ENCODE measurements at regions not wholly inside any gene's neighbourhood (a gene's known extent, or its start where the extent isn't known, plus 50 kb on each side); places are given as distances from the start of the nearest gene placed in this dataset.
A peak's percentile ranks its signal among the peaks of the same experiment; 100 is the strongest.

DNA sequence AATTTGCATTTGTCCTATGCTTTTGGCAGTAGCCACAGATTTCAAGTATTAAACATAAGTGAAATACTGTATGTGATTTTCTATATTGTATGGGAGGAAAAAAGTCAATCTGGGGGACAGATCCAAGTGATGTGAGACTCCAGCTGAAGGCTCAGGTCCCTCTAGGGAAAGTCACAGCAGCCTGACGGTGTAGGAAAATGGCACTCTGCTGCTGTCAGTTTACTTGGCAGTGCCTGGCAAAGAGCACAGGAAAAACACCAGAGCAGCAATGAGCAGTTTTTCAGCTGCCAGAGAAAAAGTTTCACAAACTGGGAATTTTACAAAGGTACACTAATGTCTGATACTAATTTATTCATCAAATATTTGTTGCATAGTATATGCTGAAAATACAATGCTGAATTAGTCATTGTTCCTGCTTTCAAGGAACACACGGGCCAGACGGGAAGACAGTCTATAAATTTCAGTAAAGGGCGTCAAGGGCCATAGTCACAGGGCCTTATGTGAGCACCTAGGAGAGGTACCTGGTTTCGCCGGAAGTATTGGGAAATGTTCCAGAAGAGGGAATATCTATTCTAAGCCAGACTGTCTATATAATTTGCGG is 66.2 kb upstream of the SLC38A2 start:
- no peak for TF ChIP-seq CTCF (IDR thresholded peaks at IDR 0.05)
- peak overlapping the region; percentile 13 to 17 for H3K27ac ChIP-seq
- no peak for DNase-seq (ENCODE audit: low spot score)
- H3K4me3 ChIP-seq: no peak overlapping the region

GRCh38 chr12:46438256-46438655 is 65.7 kb upstream of the SLC38A2 start:
- H3K27ac ChIP-seq: peak overlapping the region in 1 of 2 donors; percentile 13
- no peak for TF ChIP-seq CTCF (IDR thresholded peaks at IDR 0.05)
- H3K4me3 ChIP-seq: no peak overlapping the region
- DNase-seq (ENCODE audit: low spot score): no peak

DNA sequence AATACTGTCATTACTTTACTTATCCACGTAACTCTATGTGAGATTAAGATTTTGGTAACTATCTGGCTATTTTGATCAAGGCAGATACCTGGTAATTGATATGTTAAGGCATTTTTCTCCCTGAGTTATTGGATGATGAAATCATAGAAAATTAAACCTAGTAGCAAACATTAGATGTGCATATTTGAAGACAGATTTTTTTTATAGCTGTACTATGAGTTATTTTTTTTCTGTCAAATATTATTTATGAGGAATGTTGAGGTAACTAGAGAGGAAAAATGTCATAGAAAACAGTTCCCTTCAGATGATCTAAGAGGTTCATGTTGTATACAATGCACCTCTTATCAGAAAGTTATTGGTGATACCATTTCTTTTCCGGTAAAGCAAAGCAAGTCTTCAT is 64.9 kb upstream of the SLC38A2 start:
- DNase-seq (ENCODE audit: low spot score): no peak
- TF ChIP-seq CTCF (IDR thresholded peaks at IDR 0.05): no peak
- peak overlapping the region in 1 of 2 donors; percentile 16 for H3K27ac ChIP-seq
- no peak overlapping the region for H3K4me3 ChIP-seq

DNA sequence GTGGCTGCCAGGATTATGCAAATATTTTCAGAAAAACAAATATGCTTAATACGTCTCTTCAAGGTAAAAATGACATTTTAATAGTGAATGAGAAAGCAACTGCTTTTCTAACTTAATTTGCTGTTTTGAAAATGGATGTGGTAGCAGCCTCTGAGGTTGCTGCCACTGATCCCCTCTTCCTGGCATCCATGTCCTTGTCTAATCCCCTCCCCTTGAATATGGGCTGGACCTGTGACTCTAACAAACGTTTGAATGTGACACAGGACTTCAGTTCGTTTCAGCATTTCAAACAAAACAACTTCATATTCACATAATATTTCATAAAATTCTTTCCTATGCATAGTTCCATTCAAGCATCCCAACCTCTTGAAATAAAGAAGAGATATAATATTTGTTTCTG is 64.2 kb upstream of the SLC38A2 start:
- TF ChIP-seq CTCF (IDR thresholded peaks at IDR 0.05): no peak
- H3K4me3 ChIP-seq: no peak overlapping the region
- H3K27ac ChIP-seq: peak overlapping the region in 1 of 2 donors; percentile 16
- DNase-seq (ENCODE audit: low spot score): no peak

DNA sequence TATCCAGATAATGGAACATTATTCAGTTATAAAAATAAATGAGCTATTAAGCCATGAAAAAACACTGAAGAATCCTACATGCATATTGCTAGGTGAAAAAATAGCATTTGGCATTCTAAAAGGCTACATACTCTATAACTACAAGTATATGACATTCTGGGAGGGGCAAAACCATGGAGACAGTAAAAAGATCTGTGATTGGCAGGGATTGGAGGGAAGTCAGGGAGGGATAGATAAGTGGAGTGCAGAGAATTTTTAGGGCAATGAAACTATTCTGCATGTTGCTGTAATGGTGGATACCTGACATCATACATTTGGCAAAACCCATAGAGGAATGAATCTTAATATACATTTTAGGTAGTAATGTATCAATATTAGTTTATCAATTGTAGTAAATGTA is 63.1 kb upstream of the SLC38A2 start:
- Histone ChIP-seq H3K27ac (no peak overlapping the region), H3K4me3 (no peak overlapping the region)
- no peak for TF ChIP-seq CTCF (IDR thresholded peaks at IDR 0.05)
- no peak for DNase-seq (ENCODE audit: low spot score)

DNA sequence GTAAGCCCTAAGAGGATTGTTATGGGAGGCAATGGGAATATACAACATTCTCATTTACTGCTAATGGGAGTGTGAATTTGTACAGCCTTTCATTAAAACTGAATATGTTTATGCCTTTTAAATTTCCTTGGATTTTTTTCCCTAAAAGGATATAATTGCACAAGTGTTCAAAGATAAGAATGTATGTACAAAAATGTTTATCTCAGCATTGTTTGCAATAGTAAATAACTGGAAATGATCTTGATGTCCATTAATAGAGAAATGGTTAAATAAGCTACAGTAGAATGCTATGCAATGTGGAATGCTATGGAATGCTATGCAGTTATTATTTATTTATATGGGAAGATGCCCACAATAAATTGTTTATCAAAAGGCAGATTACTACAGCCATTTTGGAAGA is 62.5 kb upstream of the SLC38A2 start:
- TF ChIP-seq CTCF (IDR thresholded peaks at IDR 0.05): no peak
- H3K4me3 ChIP-seq: no peak overlapping the region
- H3K27ac ChIP-seq: no peak overlapping the region
- DNase-seq (ENCODE audit: low spot score): no peak

DNA sequence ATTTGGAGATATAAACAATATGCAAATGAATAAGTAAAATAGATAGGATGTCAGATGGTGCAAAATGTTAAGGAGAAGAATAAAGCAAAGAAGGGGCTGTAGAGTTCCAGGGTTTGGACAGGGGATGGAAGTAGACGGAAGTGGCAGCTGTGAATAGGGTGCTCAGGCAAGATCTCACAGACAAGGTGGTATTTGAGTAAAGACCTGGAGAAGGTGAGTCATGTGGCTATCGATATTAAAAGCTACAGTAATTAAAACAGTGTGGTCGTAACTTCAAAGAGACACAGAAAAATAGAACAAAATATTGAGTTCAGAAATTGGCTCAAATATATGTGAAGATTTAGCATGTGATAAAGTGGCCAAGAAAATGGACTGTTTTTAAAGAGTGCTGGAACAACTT is 61.3 kb upstream of the SLC38A2 start:
- TF ChIP-seq CTCF (IDR thresholded peaks at IDR 0.05): no peak
- no peak for DNase-seq (ENCODE audit: low spot score)
- no peak overlapping the region for H3K27ac ChIP-seq
- no peak overlapping the region for H3K4me3 ChIP-seq

All from coronary artery (tissue), 2 donors.